ENCODE measurements at regions not wholly inside any gene's neighbourhood (a gene's known extent, or its start where the extent isn't known, plus 50 kb on each side); places are given as distances from the start of the nearest gene placed in this dataset.
A peak's percentile ranks its signal among the peaks of the same experiment; 100 is the strongest.
"Not testable (repeated sequence)": the region's sequence is repeated elsewhere in the genome, so short reads cannot be mapped to it uniquely, and the experiment has no call there.

GRCh38 chr1:185538309-185538898, 195.8 kb upstream of the HMCN1 start:
- not testable (repeated sequence) for DNase-seq

- no peak for DNase-seq
These were observed 196.6 kb upstream of the HMCN1 start for GRCh38 chr1:185537596-185537995.

DNA sequence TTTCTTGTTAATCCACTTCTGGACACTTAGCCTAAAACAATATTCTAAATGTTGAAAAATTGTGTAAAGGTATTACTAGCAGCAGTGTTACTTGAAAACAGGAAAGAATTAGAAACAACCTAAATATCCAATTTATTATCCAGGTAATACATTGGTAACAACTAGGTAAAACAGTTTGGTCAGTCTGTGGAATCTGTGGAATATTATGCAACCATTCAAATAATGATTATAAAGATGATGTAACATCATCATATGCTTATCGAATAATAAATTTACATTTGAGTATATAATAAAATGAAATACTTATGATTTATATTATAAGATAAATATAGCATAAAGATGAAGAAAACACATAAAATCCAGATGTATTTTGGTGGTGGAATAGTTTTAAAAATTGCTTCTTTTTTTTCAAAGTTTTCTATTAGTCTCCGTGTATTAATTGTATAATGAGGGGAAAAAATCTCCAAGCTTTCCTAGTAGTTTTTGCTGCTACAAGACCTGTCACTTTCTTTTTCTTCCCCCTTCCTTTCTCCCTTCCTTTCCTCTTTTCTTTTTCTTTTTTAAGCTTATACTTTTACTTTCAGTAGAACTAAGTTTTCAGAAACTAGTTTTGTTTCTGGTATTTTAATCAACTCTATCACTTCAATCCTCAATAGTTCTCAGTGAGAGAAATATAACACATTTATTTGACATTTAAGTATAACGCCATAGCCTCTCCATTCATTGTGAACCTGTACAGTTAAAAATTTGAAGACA, 197.8 kb upstream of the HMCN1 start:
- no peak for DNase-seq

DNA sequence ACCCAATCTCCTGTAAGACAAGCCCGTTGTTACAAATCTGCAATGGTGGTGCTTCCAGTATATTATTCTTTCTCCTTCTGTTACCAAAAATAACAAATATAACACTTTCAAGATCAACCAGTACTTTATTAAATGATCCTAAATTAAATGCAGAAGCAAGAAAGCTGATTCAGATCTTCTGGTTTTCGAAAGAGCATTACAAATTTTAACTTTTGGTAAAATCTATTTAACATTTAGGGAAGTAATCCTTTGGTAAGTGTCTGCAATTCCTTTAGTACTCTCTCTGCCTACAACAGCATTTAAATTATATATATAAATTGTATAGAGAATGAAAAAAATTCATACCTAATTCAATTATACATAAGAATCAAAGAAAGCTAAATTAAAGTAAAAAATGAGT, 198.6 kb upstream of the HMCN1 start:
- DNase-seq = no peak

DNA sequence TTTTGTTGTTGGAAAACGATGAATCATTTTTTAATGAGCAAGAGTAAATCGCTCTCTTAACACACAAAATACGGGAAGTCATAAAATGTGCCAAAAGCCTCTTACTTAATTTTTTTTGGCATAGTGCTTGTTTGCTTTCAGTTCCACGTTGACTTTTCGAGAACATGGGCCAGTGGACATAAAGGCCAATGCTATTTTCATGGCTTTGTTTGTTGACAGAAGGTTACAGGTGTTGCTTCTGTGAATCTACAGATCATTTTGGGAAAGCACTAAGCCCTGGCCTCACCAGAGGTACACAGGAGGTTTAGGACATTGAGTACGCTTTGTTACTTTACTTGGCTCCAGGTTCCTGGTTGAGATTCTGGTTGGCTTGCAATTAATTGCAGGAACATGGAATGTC, 199.4 kb upstream of the HMCN1 start:
- peak; percentile 8 for DNase-seq

DNA sequence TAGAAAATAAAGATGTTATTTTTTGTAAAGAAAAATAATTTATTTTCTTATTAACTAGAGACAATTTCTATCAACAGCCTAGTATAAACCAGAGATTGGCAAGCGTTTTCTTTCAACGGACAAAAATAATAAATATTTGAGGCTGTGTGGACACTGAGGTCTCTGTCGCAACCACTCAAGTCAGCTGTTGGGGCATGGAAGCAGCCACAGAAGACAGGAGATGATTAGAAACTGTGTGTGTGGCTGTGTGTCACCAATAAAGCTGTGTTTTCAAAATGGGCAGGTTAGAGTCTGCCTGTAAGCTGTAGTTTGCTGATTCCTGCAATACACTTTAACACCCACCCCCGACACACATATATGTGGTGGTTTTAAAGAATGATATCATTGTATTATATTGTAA, 200.6 kb upstream of the HMCN1 start:
- DNase-seq = no peak

- DNase-seq = no peak
These were observed 201.3 kb upstream of the HMCN1 start for GRCh38 chr1:185532856-185533255.

DNA sequence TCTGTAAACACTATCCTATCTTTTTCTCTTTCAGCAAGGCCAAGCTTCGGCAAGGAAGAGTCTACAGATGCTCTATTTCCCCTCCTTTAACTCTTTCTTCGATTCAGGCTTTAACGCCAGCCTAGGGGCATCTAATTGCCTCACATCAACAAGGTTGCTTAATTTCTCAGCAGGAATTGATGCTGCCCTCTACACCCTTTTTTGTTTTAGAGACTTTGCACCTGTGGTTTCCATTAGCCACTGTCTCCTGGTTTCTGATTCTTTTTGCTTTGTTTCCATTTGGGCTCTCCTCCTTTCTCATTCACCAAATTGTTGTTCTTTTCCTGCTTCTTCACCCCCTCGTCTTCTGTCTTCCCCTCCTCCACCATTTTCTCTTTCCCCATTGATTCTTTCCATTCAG, 202.4 kb upstream of the HMCN1 start:
- DNase-seq = no peak

- DNase-seq = no peak
These were observed 204.0 kb upstream of the HMCN1 start for GRCh38 chr1:185530215-185530614.

DNA sequence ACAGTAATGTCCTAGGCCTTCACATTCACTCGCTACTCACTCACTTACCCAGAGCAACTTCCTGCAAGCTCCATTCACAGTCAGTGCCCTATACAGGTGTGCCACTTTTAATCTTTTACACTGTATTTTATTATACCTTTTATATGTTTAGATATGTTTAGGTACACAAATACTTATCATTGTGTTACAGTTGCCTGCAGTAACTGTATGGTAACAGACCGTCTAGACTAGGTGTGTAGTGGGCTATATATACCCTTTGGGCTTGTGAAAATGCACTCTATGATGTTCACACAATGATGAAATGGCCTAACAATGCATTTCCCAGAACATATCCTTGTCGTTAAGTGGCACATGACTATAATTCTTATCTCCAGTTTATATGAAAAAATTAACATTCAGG, 204.5 kb upstream of the HMCN1 start:
- DNase-seq = no peak

DNA sequence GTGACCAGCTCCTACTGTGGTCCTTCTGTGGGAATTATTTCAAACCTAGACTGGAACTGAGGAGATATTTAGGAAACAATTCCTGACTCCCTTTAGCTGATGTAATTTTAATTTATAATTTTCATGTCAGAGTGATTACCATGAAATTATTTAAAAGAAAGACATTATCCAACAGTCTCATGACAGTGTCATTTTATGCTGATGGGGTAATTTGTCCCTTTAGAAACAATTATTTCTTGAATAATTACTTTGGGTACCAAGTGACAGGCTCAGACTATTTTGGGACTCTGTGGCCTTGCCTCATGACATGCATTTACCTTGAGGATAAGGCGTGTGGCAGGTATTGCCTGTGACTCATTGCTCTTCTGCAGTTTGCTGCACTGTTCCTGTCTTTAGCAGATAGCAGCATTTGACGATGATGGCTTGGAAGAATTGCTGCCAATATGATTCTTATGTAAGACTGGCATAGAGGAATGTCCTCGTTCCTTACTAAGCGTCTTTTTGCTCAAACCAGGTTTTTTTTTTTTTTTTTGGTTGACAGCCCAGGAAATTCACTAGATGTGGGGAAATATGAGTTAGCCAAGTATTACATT, 206.0 kb upstream of the HMCN1 start:
- DNase-seq = no peak

- DNase-seq = no peak
These were observed 207.6 kb upstream of the HMCN1 start for GRCh38 chr1:185526344-185527307.

- no peak for DNase-seq
These were observed 203.3 kb upstream of the IVNS1ABP start for GRCh38 chr1:185520188-185520920.

- DNase-seq = no peak
These were observed 200.9 kb upstream of the IVNS1ABP start for GRCh38 chr1:185517808-185518419.

GRCh38 chr1:185517301-185517700, 200.3 kb upstream of the IVNS1ABP start:
- not testable (repeated sequence) for DNase-seq

DNA sequence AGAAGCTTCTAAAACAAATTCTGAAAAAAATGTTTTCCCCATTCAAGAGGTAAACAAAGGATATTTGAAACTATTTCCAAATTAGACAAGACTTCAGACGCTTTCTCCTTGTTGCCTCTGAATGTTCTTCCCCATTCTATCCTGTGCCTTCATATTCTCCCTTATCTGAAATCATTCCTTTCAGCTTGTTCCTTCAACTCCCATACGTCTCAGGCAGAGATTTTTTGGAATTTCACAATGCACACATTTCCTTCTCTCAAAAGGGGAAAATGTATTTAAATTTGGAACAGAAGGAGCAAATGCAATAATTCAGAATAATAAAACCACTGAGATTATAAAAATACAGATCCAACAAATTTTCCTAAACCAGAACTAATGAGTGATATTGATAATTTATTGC, 198.7 kb upstream of the IVNS1ABP start:
- DNase-seq = no peak

GRCh38 chr1:185514311-185514710, 197.3 kb upstream of the IVNS1ABP start:
- no peak for DNase-seq

DNA sequence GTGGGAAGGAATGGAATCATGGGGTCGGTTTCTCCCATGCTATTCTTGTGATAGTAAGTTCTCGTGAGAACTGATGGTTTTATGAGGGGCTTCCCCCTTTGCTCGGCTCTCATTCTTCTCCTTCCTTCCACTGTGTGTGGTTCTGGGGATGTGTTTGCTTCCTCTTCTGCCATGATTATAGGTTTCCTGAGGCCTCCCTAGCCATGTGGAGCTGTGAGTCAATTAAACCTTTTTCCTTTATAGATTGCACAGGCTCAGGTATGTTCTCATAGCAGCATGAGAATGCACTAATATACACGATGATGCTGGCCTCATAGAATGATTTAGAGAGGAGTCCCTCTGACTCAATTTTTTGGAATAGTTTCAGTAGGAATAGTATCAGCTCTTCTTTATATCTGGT, 195.4 kb upstream of the IVNS1ABP start:
- no peak for DNase-seq

DNA sequence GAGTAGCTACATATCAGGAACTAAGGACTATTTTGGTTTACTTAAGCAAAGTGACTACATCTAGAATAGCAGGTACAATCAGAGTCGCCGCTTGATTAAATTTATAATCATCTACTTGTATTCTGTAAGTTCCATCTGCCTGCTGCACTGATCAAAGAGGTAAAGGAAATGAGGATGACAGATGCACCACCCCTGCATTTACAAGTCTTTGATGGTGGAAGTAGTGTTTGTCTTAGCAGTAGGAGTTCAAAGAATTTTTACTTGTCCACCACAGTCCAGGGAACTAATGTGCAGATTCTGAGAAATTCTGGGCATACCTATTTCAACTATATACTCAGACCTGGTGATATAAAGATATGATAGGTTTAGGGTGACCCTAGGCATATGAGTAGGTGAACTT, 184.1 kb upstream of the IVNS1ABP start:
- DNase-seq = no peak

- DNase-seq = no peak
These were observed 183.1 kb upstream of the IVNS1ABP start for GRCh38 chr1:185500001-185500626.

DNA sequence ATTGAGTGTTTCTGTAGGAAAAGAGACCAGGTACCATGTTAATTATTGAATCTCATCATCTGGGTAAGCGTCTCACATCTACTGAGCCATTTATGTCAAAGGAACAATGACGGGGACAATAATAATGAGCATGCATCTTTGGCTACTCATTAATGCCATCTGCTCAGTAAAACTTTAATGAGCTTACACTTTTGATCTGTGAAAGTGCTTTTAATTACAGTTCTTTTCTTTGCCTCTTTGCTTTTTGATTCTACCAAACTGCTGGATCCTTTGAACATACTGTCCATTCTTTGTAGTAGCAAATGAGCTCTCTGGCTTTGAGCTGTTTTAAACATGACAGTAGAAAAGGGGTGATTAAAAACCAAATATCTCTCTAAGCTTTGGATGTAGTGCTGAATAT, 181.2 kb upstream of the IVNS1ABP start:
- no peak for DNase-seq

DNA sequence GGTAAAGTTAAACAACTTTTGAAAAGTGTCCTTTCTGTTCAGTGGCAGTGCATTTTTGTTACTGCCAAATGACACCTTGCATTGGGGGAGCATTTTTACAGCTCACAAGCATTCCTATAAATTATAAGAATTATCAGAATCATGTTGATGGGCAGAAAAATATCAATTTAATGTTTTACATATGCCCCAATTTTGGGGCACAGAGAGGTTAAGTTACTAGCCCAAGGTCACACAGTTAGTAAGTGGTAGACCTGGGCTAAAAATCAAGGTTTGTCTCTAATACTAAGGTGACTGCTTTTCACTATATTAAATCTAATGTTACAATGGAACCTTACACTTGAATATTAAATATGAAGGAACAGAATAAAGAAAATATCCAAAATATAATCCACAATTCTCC, 180.1 kb upstream of the IVNS1ABP start:
- no peak for DNase-seq
